Activated CD4-positive, alpha-beta T cell treated with anti-CD3 and anti-CD28 coated beads, Interleukin-2, Interleukin-6, amounts not matched to agents 100 ng/mL and 50 ng/mL, durations not matched to agents 16 hours and 8 hours (primary cell): ENCODE measurements at regions not wholly inside any gene's neighbourhood (a gene's known extent, or its start where the extent isn't known, plus 50 kb on each side); places are given as distances from the start of the nearest gene placed in this dataset.

Experiments
- DNase-seq: peaks from one replicate; pipeline ENCODE4 v3.0.0-alpha.2; 2020

DNA sequence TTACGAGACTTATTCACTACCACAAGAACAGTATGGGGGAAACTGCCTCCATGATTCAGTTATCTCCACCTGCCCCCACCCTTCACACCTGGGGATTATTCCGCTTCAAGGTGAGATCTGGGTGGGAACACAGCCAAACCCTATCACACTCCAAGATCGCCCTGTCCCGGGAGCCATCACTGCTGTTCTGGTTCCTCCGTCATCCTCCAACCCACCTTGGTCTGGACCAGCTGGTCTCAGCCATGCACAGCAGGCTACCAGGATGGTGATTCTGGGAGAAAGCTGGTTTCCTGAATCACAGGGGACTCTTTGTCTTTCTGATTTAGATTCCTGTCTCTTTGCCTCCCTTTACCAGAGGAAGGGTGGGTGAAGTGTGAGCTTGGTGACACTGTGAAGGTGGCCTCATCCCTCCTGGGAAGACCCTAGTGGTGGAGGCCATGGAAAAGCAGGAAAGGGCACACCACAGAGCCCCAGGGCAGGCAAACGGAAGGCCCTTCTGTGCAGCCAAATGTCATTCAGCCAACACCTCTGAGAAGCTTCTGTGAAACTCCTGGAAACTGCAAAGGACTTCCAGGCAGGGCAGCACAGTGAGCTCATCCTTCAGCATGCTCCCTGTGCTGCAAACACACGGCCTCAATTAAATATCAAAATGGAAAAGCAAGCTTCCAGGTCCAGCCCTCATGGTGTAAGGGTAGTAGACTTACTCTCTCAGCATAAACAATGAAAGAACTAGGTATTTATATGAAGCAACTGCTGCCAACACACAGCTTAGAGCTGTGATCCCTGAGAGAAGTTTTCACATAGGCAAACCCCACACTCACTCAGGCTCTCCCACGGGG is 169.8 kb downstream of the ANKRD60 start:
- DNase-seq: no peak

DNA sequence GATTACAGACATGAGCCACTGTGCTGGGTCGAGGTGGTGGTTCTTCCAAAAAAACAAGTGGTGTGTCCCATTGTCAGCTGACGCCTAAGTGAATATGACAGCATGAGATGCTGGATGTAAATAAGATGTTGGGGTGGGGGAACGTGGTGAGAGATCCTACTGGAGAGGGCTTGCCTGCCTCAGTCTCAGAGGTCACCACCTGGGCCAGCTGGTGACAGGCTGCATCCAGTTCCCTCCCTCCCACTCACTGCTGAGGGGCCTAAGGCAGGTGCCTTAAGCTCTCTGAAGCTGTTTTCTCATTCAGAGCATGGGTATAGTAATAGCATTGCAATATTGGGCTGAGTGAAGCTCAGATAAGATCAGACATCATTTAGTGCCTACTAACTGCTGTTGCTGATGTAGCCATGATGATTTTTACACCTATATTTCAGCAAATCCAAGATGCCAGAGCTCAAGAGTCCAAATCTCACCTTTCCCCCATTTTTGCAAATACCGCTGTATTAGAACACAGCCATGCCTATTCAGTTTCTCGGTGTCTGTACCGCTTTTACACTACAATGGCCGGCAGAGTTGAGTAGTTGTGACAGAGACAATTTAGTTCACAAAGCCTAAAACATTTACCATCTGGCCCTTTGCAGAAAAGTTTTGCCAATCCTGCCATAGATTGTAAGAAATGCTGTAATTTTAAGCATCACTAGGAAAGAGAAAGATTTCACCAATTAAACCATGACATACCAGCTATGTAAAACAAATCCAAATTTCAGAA is 171.3 kb downstream of the ANKRD60 start:
- no peak for DNase-seq

DNA sequence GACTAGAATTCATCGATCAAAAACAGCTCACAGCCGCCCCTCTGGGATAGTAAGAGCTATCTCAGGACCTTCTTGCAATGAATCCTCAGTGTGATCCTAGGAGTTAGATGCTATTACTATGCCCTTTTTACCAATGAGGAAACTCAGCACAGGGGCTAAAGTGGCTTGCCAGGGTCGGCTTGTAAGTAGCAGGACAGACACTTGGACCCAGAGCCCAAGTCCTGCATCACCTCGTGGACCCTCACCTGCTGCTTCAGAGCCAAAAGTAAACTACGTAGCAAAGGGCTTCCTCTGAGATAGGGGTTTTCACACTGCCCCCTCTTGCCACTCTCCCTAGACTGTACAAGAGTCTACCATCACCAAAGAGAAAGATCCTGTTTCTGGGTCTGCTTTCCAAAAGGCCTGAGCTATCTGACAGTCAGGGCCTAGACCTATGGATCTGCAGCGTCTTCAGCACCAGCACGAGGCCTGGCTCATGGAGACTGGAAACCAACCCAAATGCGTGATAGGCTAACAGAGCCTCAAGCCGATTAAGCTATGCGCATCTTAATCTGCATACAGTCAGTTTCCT is 172.3 kb downstream of the ANKRD60 start:
- no peak for DNase-seq

DNA sequence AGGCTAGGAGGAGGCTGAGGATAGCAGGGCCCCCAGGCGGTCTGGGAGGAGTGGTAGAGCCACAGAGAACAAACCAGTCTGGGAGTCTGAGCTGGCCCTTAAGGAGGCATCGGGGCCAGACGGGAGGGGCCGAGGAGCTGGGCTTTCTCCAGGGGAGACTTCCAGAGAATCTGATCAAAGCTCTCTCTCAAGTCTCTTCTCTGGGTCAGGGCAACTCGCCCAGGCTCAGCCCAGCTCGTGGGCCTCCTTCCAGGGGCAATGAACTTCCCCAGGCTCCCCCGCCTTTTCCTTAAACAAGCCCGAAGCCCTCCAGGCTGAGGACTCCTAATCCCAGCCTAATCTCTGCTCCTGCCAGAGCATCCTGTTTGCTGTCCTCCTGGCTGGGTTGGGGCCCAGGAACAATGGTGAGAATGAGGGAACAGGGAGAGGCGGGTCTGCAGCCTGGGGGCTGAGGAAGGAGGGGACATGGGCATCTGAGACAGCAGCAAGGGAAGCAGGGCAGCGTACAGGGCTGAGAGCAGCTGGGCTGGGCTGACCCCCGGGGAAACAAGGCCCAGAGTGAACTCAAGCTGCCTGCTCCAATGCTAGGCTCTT is 173.6 kb downstream of the ANKRD60 start:
- no peak for DNase-seq

DNA sequence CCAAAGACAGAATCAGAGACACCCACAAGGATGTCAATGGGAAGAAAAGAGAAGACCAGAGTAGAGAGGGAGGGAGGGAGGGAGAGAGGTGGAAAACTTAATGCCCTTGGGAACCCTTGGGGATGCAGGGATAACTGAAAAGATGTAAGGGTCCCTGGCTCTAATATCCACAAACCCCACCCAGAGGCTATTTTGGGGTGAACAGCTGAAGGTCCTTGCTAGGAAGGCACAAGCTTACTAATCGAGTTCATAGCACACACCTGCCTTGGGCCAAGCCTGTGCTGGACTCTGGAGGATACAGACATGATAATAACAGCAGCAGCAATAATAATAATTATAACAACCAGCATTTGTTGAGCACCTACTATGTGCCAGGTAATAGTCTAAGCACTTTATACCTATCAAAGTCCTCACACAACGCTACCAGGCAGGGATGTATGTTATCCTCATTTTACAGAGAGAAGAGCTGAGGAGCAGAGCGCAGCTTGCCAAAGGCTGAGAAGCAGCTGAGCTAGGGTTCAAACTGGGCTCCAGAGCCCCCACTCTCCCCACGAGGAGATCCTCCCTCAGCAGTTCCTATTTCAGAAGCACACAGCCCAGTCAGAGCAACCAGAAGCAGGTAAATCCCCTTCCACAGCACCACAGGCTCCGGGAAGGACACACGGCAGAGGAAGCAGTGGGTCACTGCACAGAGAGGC is 174.2 kb downstream of the ANKRD60 start:
- no peak for DNase-seq

DNA sequence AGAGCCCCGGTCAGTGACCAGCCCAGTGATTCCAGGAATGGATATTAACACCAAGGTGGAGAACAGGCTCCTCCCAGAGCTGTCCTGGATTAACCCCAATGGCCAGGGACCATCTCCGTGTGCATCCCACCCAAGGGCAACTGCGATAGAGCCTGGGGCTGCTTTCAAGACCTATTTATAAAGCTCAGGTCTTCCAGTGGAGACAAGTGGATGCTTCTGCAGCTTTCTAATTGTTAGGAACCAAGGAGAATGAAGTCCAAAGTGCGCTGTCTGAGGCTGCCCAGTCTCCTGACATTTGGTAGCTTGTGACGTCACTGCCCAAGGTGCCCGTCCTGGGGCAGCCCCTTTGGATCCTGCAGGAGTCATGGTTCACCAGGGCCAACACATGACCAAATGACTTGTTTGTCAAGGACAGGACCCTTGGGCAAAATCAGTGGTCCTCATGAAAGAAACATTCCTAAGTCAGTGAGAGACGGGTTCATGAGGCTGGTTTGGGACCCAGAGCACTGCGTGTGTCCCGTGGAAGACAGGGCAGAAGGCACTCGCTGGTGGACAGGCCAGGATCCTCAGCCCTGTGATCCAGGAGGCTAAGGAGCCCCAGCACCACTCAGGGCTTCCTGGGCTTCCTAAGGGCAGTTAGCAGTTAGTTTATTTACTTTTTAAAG is 174.9 kb downstream of the ANKRD60 start:
- DNase-seq: no peak

DNA sequence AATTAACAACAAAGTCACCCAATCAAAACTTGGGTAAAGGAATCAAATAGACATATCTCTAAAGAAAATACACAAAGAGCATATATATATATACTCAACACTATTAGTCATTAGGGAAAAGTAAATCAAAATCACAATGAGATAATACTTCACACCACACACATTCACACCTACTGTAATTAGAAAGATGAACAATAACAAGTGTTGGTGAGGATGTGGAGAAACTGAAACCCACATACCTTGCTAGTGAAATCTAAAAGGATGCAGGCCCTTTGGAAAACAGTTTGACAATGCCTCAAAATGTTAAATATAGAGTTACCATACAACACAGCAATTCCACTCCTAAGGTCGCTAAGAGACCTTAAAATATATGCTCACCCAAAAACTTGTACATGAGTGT is 177.1 kb downstream of the ANKRD60 start:
- DNase-seq: no peak

DNA sequence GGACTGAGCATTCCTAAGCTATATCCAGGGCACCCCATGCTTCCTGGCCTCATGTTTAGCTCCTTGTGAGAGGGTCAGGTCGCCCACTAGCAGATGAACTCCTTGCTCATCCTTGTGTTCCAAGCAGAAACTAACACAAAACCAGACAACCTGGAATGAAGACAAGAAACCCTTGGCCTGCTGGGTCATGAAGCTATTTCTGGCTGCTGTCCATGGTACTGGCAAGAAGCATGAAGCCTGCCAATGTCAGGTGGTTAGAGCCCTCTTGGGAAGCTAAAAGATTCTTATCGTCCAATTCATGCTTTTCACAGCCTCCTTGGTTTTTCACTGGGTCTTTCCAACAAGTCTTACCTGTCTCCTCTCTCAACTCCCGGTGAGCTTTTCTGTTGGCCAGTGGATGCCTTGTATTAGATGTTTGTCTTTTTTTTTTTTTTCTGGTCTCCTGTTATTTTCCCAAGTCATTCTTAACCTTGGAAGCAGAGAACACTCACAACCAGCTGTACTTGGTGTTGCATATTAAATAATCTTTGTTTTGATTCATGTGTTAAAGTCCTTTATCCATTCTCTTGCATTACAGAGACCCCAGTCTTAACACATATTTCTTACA is 180.3 kb downstream of the ANKRD60 start:
- DNase-seq: no peak

DNA sequence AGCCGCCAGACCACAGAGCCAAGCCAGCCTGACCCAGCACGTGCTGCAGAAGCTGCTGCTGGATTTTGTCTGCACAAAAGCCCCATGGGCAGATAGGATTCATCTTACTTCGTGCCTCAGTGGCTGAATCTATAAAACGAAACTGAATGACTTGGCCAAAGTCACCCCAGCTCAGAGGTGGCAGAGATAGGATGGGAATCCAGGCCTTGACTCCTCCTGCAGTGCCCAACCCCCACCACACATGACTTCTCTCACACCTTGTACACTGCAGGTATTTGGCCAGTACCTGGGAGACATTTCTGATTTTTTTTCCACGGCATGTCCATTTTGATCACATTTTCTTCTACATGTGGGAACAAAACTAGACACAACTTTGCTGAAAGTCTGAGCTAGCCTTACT is 182.1 kb downstream of the ANKRD60 start:
- no peak for DNase-seq

DNA sequence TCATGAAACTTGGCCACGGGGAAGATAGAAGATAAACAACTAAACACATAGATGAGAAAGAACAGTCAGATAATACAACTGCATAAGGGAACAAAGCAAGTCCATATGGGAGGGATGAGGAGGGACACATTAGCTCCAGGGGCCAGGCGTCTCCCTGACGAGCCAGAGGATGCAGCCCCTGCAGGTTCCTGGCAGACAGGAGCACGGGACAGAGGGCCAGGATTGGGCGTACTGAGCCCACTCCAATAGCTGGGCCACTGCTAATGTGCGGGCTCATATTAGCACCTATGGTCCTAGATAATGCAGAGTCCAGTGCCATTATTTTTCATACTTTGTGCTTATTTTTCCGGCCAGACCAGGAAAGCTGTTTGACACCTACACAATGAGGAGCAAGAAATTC is 182.9 kb downstream of the ANKRD60 start:
- DNase-seq: no peak

DNA sequence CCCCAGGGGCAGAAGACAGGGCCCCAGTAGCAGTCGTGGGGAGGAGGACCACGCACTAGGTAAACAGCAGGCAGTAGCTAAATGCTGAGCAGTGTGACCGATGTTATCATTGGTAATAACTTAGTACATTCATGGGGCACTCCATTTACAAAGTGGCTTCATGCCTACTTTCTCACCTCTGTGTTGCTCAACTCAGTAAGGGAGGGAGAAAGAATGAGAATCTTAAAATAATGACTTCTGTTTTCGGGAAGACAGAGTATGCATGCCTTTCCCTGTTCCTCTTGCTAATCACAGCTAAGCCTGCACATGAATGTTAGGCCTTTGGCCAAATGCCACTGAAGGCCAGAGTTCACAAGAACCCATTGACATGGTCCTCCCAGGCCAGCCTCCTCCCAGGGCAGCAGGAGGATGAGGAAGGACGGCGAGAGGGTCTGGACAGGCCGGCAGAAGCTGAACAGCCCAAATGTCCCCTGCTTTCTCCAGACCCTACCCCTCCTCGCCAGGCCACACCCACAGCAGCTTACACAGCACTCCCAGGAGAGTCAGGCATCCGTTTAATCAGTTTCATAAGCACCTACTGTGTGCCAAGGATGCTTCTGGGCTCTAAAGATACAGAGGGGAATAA is 183.4 kb downstream of the ANKRD60 start:
- DNase-seq: no peak

DNA sequence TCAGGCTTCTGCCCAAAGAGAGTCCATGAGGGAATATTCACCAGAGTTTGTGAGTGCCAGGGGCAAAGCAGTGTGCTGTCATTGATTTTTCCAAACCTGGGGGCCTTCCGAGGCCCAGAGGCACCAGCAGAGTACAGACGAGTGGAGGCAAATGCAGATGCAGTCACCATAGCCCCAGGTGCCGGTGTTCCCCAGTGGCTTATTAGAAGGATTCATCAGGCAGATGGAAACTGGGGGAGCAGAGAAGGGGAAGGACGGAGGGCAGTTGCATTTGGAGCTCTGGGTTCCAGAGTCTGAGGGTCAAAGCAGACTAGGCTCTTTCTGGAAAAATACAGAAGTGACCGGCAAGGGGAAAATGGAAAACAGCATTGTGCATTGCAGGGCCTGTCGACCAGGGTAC is 184.2 kb downstream of the ANKRD60 start:
- no peak for DNase-seq

DNA sequence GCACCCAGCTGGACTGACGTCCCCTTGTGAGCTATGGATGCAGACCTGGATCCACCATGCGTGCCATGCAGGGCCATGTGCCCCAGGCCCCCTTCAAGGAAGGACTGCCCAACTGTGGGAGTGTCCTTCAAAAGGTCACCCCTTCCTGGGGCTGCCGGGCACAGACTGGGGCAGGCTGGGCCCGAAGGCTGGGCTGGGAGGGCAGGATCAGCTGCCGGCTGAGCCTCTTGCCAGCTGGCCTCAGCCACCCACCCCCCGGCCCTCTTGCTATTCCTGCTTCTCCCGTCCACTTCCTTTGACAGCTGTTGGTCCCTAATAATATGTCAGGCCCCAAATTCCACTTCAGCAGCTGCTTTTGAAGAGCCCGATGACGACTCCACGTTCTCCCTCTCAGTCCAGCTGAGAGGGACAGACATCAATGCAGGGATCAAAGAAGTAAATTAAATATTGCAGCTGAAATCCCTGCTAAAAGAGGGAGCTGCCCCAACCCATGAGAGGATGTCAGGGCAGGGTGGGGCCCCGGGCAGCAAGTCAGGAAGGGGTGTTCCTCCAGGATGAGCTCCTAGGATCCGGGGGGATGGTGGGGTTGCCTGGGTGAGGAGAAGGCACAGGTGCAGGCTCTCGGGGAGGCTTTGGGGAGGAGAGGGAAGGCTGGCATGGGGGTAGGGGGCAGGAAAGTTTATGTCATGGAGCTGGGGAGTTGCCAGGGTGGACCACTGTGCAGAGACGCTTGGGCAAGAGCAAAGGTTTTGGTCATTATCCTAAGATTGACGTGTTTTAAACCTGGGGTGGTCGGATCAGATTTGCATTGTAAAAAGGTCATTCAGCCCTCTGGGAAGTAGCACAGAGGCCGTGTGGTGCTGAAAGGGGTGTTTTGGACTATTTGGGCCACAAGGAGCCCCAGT is 185.0 kb downstream of the ANKRD60 start:
- no peak for DNase-seq

DNA sequence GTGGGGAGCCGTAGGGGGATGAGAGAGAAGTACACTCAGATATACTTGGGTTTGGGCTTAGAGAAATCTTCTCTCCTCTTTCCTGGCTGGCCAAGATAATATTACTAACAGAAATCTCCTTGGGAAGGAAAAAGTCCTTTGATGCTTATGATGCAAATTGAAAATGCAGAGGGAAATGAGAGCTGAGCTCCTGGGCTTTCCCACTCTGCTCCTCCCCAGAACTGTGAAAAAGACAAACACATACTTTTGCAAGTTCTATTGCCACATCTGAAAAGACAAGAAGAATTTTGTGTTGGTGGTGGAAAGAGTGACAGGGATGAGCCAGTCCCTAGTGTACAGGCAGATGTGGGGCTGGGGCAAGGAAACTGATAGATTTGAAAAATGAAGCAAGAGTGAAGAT is 185.9 kb downstream of the ANKRD60 start:
- no peak for DNase-seq

DNA sequence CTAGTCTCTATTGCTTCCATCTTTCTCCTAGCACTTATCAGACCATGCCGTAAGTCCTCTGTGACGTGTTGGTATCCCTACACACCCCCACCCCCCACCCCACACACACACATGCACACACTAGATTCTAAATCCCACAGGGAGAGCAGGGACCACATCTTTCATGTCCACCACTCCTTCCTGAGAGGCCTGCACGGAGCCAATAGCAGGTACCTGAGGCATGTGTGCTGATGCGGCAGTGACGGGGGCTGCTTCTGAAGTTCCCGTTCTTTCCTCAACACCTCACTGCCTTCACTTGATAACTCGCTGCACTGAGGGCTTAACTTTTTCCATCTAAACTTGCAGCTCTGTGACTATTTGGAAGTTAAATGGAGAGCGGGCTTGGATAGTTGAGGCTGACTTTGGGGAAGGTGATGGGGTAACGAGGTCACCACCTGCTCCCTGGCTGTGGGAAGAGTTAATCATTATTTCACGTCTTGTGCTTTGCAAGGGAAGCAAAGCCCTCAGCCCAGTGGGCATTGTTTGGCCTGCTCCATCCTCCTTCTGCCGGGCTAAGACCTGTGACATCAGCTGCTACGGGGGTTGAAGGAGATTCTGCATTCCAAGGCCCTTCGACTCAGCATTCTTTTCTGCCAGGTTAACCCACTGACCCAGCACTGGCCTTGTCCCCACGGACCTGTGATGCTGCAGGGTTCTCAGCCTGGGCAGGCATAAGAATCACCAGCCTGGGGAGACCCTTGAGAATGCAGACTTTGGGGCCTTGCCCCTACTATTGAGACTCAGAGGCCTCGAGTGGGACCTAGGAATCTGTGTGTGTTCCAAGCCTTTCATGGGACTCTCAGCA is 187.8 kb downstream of the ANKRD60 start:
- no peak for DNase-seq

DNA sequence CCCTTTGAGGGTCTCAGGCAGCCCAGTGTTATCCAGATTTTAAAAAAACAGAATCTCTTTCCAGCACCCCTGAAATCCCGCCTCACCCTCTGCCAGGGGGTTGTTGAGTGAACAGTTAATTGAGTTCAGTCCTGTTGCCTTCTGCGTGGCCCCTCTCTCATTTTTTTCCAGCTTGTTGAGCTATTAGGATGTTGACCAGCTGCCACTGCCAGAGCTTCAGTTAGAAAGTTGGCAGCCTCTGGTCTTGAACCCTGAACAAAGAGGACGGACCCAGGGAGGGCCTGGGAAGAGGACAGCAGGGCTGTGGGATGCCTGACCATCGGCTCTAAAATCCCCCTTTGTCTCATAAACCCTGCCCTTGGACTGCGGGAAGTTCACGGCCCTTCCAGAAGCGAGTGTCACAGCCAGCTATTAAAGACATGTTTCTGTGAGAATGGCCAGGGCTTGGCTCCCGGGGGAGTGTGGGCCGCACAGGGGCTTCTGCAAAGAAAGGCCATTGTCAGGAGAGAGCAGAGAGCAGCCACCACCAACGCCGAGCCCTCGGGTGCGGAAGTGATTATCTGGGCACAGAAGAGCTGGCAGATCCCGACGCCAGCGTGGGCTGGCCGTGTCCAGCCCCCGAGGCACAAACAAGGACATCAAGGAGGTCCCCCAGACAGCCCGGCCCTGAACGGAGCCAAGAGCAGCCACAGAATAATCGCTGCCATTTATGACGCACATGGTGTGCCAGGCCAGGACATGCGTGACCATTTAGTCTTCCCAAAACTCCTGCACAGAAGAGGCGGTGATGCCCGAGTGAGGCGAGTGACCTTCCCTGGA is 189.0 kb downstream of the ANKRD60 start:
- no peak for DNase-seq

DNA sequence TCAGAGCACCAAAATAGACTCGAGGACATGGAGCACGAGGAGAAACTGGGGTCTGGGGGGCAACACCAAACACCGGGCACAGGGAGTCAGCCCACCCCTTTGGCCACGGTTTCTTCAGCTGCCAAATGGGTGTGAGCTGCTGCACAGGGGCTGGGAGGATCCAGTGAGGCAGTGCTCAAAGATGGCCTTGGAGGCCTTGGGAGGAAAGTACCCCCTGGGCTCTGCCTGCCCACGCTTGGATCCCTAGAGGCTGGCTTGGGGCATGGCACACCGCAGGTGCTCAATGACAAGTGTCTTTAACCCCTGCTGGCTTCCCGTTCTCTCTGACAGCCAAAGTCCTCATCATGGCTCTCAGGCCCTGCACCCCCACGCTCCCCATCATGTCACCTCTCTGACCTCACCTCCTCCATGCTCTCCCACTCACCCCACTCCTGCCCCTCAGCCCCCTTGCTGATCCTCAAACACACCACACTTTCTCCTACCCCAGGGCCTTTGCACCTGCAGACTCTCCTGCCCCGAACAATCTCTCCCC is 190.3 kb downstream of the ANKRD60 start:
- no peak for DNase-seq

DNA sequence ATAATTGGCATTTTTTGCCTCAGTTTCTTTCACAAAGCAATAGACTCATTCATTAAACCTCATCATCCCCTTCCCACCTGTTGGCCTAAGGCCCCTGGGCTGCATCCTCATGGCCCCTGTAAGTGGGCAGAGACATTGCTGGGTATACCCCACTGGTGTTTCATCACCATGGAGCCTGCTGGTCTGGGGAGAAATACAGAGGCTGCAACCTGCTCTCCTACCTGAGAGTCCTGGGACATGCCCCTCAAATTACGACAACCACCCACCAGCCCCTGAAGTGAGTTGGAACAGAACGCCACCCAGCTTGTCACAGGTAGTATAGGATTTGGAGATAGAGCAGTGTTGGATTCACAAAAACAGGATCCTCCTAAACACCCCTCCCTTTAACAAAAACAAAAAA is 190.8 kb downstream of the ANKRD60 start:
- no peak for DNase-seq
